Stimulated activated CD4-positive, alpha-beta T cell treated with anti-CD3 and anti-CD28 coated beads, Interleukin-15, amount 100 ng/mL, for 48 hours (primary cell): ENCODE measurements at regions not wholly inside any gene's neighbourhood (a gene's known extent, or its start where the extent isn't known, plus 50 kb on each side); places are given as distances from the start of the nearest gene placed in this dataset.

ENCODE experiments used
- DNase-seq, 2 donors: peaks; one replicate each; pipeline ENCODE4 v3.0.0-alpha.2; 2020; ENCODE audit warnings: low read depth in 2 of 2

DNA sequence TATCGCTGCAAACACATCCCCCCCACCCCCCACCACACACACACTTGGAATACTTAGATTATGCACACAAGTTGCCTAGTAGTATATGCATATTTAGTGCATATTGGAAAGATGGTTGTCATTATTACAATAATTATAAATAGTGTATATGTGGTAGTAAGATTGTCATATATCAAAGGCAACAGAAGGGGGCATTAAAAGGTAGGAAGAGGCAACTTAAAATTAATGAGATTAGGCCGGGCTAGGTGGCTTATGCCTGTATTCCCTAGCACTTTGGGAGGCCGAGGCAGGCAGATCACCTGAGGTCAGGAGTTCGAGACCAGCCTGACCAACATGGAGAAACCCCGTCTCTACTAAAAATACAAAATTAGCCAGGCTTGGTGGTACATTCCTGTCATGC, 52.1 kb downstream of the GSC start:
- no peak for DNase-seq

DNA sequence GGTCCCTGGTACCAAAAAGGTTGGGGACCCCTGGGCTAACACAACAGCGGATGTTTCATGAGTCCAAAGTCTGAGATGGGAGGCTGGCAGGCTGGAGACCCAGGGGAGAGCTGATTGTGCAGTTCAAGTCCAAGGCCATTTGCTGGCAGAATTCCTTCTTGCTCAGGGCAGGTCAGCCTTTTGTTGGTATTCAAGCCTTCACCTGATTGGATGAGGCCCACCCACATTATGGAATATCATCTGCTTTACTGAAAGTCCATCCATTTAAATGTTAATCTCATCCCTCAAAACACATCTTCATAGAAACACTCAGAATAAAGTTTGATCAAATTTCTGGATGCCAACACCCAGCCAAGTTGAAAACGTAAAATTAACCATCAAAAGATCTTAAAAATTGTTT, 52.9 kb downstream of the GSC start:
- no peak for DNase-seq

DNA sequence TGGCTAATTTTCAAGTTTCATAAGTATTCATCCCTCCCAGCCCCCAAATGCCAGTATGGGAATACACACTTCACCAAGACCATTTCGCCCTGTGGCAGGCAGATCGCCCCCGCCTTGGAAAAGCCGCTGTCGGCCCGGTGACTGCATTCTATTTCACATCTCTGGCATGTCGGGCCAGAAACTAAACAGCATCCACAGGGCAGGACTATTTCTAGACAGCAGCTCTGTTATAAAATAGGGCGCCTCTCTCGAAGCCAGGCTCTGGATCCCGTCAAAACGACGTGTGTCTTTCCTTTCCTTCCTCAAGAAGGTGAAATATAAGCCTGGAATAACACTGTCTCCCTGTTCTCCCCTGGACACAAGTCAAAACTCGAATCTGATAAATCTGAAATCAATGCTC, 56.8 kb downstream of the GSC start:
- no peak for DNase-seq

- no peak for DNase-seq
Observed at GRCh38 chr14:94710731-94711130, 59.2 kb downstream of the GSC start.

DNA sequence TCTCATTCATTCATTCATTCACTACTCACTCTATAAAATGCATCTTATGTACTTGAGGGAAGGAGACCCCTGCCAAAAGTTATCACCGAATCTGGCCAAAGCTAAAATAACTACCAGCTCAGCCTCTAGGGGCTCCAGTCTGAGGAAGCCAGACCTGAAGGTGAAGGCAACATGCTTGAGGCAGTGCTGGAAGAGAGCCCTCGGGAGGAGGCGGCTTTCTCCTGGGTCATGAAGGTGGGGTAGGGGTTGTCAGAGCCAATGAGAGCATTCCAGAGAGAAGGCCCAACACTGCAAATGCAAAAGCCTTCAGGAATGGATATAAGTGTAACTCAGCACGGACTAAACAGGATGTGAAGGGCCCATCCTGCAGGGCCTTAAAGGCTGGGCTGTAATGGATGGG, 62.4 kb downstream of the GSC start:
- no peak for DNase-seq

DNA sequence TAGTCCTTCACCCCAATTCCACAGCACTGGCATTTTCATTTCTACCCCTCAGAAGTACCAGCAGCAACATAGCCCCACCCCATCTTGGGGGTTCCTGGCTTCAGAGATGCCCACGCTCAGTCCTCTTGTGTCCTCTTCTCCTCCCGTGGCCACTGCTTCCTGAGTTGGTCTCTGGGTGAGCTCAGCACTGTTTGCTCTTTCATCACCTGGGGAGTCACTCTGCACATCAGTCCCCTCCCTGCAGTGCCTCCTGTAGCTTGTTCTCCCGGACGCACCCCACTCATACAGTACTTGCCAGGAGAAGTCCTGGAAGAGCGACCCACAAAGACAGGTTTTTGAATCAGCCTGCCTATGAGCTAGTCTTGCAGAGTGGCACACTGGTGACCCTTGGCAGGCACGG, 63.8 kb downstream of the GSC start:
- no peak for DNase-seq

- DNase-seq: no peak
Observed at GRCh38 chr14:94702629-94703028, 67.3 kb downstream of the GSC start.

- no peak for DNase-seq
Observed at GRCh38 chr14:94701861-94702370, 68.0 kb downstream of the GSC start.

GRCh38 chr14:94700336-94700735, 69.6 kb downstream of the GSC start:
- DNase-seq: no peak

DNA sequence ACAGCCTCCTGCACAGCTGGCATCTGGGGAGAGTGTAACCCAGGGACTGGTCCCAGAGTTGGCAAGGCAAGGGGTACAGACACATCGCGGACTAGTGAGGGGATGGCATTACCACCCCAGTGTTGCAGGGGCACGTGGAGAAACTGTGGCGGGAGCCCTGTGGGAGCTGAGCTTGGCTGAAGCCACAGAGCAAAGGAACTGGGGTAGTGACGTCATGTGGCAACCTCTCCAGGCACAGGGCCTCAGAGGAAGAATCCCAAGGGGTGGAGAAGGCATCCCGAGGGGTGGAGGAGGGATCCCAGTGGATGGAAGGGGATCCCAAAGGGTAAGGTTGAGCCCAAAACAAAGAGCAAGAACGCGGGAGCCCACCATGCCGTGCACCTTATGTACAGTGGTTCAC, 70.1 kb downstream of the GSC start:
- DNase-seq: no peak

DNA sequence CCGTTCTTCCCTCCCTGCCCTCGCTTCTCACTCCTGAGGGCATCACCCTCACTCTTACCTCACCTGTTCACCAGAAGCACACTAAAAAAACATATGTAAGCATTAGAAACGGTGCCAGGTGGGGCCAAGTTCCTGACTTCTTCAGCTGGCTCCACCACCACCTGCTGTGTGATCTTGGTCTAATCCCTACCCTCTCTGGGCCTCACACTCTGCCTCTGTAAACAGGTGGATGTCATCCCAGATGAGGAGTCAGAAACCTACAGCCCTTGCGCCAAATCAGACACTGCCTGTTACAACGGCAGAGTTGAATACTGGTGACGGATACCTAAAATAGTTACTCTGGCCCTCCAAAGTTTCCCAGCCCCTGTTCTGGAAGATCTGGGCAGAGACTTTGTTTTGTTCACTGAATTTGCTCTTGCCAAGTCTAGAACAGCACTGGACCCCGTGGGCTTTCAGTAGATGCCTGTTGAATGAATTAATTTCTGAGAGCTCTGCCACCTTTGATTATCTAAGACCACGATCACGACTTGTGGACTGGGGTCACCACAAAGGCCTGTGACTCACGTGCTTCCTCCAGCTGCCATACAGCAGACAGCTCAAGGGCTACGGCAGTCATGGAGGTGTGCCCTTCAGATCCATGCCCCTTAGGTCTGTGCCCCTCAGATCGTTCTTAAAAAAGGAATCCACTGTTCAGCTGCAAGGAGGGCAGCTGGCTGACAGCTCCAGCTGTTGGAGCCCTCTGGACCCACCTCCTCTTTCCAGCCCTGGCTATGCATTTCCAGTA, 71.9 kb downstream of the GSC start:
- DNase-seq: no peak

DNA sequence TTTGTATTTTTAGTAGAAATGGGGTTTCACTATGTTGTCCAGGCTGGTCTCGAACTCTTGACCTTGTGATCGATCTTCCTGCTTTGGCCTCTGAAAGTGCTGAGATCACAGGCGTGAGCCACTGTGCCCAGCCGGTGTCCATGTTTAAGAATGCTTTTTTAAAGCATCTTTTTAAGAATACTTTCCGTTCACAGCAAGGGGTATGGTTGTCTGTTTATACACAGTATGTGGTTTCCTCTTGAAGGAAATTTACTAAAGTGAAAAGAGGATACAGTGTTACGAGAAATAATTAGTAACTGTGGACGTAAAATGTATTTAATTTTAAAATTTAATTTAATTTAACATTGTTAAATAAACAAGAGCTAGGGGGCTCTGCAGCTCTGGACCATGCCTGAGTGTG, 73.4 kb downstream of the GSC start:
- DNase-seq: no peak

DNA sequence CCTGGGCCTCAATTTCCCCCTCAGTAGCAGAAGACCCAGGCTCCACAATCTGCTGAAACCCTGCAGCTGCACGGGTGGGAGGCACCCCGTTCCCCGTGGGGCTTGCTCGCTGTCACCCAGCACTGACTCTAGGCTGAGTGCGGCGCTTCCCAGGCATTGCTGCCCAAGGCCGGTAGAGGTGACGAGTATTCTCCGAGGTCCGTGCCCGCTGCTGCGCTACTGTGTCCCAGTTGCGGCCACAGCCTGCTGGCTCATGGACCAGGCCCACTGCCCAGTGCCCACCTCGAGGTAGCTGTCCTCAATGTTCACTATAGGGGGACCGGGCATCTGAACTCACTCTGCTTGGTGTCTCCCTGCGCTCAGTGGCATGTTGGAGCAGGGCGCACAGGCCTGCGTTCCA, 74.7 kb downstream of the GSC start:
- no peak for DNase-seq

DNA sequence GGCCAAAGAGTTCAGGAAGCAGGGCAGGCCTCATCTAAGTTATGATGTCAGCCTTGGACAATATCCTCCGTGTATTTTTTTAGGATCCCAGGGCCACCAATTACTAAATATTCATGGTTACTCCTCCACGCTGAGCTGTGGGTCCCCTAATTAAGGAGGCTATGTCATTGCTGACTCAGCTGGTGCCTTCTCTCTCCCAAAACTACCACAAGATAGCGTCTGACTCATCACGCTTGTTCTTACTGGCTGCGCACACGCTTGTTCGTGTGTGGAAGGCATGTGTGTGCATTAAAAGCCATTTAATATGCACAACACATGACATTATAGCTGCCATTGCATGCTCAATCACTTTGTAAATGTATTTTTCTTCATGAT, 78.3 kb downstream of the GSC start:
- DNase-seq: no peak

DNA sequence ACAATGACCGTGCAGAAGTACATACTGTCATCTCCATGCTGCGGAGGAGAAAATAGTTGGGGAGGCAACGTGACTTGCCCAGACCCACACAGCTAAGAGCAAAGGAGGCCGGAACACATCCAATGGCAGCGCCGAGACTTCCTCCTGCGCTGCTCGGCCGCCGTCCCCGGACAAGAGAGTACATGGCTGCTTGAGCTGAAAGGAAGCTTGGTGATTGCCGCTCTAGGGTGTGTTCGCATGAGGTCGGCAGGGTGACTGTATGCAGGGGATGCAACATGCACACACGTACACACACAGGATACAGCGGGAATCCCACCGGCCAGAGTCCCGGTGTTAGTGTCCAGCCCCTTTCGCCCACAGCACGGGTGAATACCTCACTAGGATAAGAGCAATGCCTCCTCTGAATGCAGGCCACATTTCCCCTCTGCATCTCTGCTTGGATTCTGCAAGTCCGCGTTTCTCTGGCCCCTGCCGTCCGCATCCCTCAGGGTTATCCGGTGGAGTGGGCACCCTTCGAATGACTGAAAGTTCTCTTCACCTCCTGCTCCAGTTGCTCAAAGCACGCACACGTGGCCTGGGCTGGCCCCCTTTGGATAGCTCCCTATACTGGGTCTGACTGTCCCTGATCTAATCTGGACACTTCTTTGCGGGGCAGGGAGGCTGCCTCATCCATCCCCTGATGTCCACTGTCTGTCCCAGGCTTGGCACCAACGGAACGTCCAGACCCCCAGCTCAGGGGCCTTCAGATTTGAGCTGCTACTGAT, 78.8 kb downstream of the GSC start:
- DNase-seq: no peak

- DNase-seq: no peak
Observed at GRCh38 chr14:94690486-94690885, 78.3 kb downstream of the SERPINA3 start.

- no peak for DNase-seq
Observed at GRCh38 chr14:94689985-94690400, 77.8 kb downstream of the SERPINA3 start.

DNA sequence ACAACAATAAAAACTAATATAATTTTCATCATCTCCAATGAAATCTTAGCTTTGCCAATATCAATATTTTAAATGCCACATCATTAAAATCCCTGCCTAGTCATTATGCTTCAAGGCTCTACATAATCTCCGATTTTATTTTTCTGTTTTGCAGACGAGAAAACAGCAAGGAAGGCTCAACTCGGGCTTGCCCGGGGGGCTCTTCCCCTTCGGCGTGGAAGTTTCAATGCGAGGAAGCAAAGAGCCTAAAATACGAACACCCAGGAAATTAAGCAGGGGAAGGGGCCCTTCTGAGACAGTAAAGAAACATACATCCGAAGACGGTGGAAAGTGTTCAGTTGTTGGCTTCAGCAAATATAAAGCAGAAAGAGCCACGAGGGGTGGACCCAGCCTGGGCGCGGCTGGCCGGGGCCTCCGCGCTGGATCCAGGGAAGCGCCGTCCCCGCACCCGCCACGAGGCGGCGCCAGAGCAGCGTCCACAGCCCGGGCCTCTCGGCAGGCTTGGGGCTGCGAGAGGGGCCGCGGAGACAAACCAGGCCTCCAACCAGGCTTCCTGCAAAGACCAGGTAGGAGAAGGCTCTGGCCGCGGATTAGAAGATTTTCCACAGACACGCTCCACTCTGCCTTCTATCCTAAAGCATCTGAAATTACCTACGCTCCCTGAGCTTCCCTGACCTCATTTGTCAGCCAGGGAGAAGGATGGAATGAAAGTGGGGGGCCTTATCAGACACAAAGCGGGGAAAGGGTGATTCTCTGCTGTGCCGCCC, 77.2 kb downstream of the SERPINA3 start:
- peak; percentile 7 to 36 for DNase-seq

- no peak for DNase-seq
Observed at GRCh38 chr14:94686511-94687160, 74.4 kb downstream of the SERPINA3 start.

GRCh38 chr14:94685681-94686485, 73.7 kb downstream of the SERPINA3 start:
- no peak for DNase-seq

- DNase-seq: no peak
Observed at GRCh38 chr14:94685166-94685581, 73.0 kb downstream of the SERPINA3 start.
